ENCODE measurements at regions not wholly inside any gene's neighbourhood (a gene's known extent, or its start where the extent isn't known, plus 50 kb on each side); places are given as distances from the start of the nearest gene placed in this dataset.

- TF ChIP-seq USF2 (IDR thresholded peaks at IDR 0.05; ENCODE audit: borderline replicate concordance, low read depth, low read length) (no peak), CTCF (IDR thresholded peaks at IDR 0.05) (no peak), FOXM1 (IDR thresholded peaks at IDR 0.05; ENCODE audit: low read depth) (no peak), FOXJ3 (CRISPR knock-in tag; IDR thresholded peaks at IDR 0.05) (no peak)
These were observed 124.9 kb upstream of the IRF2BP2 start for GRCh38 chr1:234734869-234735268.

Measured in SK-N-SH (cell line).